ENCODE measurements at regions not wholly inside any gene's neighbourhood (a gene's known extent, or its start where the extent isn't known, plus 50 kb on each side); places are given as distances from the start of the nearest gene placed in this dataset.

DNA sequence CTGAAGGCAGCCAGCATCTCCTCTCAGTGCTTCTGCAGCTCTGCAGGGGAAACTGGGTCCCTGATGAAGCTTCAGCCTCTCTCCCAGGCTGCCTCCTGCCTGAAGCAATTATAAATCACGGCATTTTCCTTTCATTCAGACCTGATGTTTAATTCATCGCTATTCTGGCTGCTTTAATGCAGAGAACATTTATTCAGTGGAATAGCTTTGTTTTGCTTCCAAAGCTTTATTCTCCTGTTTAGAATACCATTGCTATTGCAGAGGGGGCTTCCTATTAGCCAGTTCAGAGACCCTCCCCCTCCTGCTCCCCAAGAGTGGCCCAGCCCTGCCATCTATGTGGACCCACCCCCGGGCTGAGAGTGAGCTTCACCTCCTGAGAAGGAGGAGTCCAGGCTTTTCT, 255.6 kb downstream of the LRFN2 start:
- TF ChIP-seq, protein P1, sequence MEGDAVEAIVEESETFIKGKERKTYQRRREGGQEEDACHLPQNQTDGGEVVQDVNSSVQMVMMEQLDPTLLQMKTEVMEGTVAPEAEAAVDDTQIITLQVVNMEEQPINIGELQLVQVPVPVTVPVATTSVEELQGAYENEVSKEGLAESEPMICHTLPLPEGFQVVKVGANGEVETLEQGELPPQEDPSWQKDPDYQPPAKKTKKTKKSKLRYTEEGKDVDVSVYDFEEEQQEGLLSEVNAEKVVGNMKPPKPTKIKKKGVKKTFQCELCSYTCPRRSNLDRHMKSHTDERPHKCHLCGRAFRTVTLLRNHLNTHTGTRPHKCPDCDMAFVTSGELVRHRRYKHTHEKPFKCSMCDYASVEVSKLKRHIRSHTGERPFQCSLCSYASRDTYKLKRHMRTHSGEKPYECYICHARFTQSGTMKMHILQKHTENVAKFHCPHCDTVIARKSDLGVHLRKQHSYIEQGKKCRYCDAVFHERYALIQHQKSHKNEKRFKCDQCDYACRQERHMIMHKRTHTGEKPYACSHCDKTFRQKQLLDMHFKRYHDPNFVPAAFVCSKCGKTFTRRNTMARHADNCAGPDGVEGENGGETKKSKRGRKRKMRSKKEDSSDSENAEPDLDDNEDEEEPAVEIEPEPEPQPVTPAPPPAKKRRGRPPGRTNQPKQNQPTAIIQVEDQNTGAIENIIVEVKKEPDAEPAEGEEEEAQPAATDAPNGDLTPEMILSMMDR (optimal IDR thresholded peaks at IDR 0.05 in 1 of 3, IDR thresholded peaks at IDR 0.05 in 1 of 3, conservative IDR thresholded peaks at IDR 0.05 in 1 of 3; ENCODE audit: extremely low read depth in 1 of 3, insufficient read depth in 2 of 3, low read length in 3 of 3) = no peak
- TF ChIP-seq EZH2 (IDR thresholded peaks at IDR 0.05; ENCODE audit: low read length) = no peak

All from keratinocyte (primary cell).